DOHH2 (cell line): ENCODE measurements at regions not wholly inside any gene's neighbourhood (a gene's known extent, or its start where the extent isn't known, plus 50 kb on each side); places are given as distances from the start of the nearest gene placed in this dataset.

Experiments used
- EZH2phosphoT487 ChIP-seq: fragments of 200-600 bp; sonication (generic); IDR thresholded peaks from 2 replicates; pipeline ENCODE4 v1.6.1; 2017; ENCODE audit warnings: borderline replicate concordance, mild to moderate bottlenecking, antibody characterized with exemption, low read length, moderate library complexity, mixed read lengths
- TF ChIP-seq, protein P1 (sequence below): fragments of 200-600 bp; sonication (generic); IDR thresholded peaks from one replicate; pipeline ENCODE4 v1.5.1; 2014; ENCODE audit warnings: antibody characterized with exemption, mild to moderate bottlenecking, low read depth, low read length; ENCODE audit not compliant: poor library complexity, severe bottlenecking

DNA sequence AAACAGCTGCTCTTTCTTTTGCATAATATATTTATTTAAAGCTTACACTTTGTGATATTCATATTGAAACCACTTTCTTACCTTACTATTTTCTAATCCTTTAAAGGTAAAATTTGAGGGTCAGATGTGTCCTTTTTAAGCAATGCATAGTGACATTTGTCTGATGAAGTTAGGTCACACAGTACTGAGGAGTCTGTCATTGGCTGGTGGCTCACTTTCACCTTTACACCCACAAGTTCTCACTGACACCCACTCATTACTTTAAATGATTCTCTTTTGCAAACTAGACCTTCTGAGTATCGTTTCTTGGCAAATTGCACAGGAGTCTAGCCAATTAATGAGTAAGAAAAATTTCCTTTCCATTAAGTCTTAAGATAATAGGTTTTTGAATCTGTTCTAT is 758.3 kb upstream of the ARPP21 start:
- TF ChIP-seq, protein P1, sequence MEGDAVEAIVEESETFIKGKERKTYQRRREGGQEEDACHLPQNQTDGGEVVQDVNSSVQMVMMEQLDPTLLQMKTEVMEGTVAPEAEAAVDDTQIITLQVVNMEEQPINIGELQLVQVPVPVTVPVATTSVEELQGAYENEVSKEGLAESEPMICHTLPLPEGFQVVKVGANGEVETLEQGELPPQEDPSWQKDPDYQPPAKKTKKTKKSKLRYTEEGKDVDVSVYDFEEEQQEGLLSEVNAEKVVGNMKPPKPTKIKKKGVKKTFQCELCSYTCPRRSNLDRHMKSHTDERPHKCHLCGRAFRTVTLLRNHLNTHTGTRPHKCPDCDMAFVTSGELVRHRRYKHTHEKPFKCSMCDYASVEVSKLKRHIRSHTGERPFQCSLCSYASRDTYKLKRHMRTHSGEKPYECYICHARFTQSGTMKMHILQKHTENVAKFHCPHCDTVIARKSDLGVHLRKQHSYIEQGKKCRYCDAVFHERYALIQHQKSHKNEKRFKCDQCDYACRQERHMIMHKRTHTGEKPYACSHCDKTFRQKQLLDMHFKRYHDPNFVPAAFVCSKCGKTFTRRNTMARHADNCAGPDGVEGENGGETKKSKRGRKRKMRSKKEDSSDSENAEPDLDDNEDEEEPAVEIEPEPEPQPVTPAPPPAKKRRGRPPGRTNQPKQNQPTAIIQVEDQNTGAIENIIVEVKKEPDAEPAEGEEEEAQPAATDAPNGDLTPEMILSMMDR: no peak
- no peak for TF ChIP-seq EZH2phosphoT487
